ENCODE measurements at regions not wholly inside any gene's neighbourhood (a gene's known extent, or its start where the extent isn't known, plus 50 kb on each side); places are given as distances from the start of the nearest gene placed in this dataset.

- TF ChIP-seq POLR2A (IDR thresholded peaks at IDR 0.05; ENCODE audit: control extremely low read depth in 1 of 2, low read depth in 2 of 2, low read length in 2 of 2) (no peak), MAX (IDR thresholded peaks at IDR 0.05) (no peak), POLR2AphosphoS5 (IDR thresholded peaks at IDR 0.05; ENCODE audit: low read depth, low read length) (no peak), ZNF274 (IDR thresholded peaks at IDR 0.05; ENCODE audit: borderline replicate concordance, extremely low read depth, low read length) (no peak), CTCF (IDR thresholded peaks at IDR 0.05; ENCODE audit: control extremely low read depth in 1 of 3, insufficient read depth in 1 of 3, low read depth in 1 of 3, low read length in 3 of 3) (no peak), EZH2 (IDR thresholded peaks at IDR 0.05; ENCODE audit: low read depth, low read length, severe bottlenecking) (no peak), ATF3 (IDR thresholded peaks at IDR 0.05; ENCODE audit: insufficient read depth, low read depth, low read length) (no peak), EP300 (IDR thresholded peaks at IDR 0.05; ENCODE audit: borderline replicate concordance in 1 of 2, low read depth in 2 of 2, low read length in 2 of 2) (no peak), SP1 (IDR thresholded peaks at IDR 0.05; ENCODE audit: low read depth, low read length) (no peak), SIN3A (conservative IDR thresholded peaks at IDR 0.05 in 1 of 2, IDR thresholded peaks at IDR 0.05 in 1 of 2; ENCODE audit: low read depth in 1 of 2, low read length in 2 of 2) (no peak)
These were observed 89.7 kb downstream of the FAM76B start for GRCh38 chr11:95699631-95700470.
